ENCODE measurements at regions not wholly inside any gene's neighbourhood (a gene's known extent, or its start where the extent isn't known, plus 50 kb on each side); places are given as distances from the start of the nearest gene placed in this dataset.

GRCh38 chr3:75188962-75189361 is 475.2 kb upstream of the FRG2C start:
- no peak for ATAC-seq (ENCODE audit: low read depth)
- H3K4me3 Mint-ChIP-seq = no peak overlapping the region
- Histone ChIP-seq H3K4me3 (ENCODE audit: control extremely low read depth in 1 of 5, extremely low read depth in 1 of 5, insufficient read depth in 1 of 5, low read depth in 2 of 5, low read length in 4 of 5) (no peak overlapping the region), H3K4me2 (replicated peaks; ENCODE audit: low read depth, low read length, poor library complexity, severe bottlenecking) (no peak overlapping the region), H3K36me3 (replicated peaks in 1 of 2; ENCODE audit: control extremely low read depth in 1 of 2, control insufficient read depth in 1 of 2, extremely low read depth in 1 of 2, insufficient read depth in 2 of 2, low read length in 1 of 2) (no peaks in the 10 kb centered on the region), H3K9me3 (ENCODE audit: control extremely low read depth in 1 of 3, control insufficient read depth in 2 of 3, insufficient read depth in 1 of 3, low read length in 2 of 3) (peaks cover 0 to 4% (median 0%) of the 10 kb centered on the region in 3 donors), H2AFZ (ENCODE audit: insufficient read depth, low read depth, low read length, poor library complexity, severe bottlenecking) (no peak overlapping the region), H3K27ac (ENCODE audit: low read length in 2 of 2) (no peak overlapping the region), H3K79me2 (ENCODE audit: control insufficient read depth, insufficient read depth, low read length) (no peaks in the 10 kb centered on the region), H3K4me1 (ENCODE audit: control insufficient read depth in 2 of 2, insufficient read depth in 2 of 2, low read length in 2 of 2) (no peaks in the 10 kb centered on the region), H3K27me3 (replicated peaks in 1 of 4; ENCODE audit: control extremely low read depth in 1 of 4, control insufficient read depth in 3 of 4, insufficient read depth in 4 of 4, low read length in 3 of 4) (no peaks in the 10 kb centered on the region), H3K9ac (ENCODE audit: low read length) (no peak overlapping the region), H4K20me1 (ENCODE audit: control insufficient read depth, insufficient read depth, low read length, poor library complexity, severe bottlenecking) (no peaks in the 10 kb centered on the region)
- WGBS (ENCODE audit: insufficient coverage) = 100% methylated on average over 2 of the region's 3 CpGs
- no peaks in the 10 kb centered on the region for H3K4me1 Mint-ChIP-seq
- CTCF ChIA-PET = no interaction called here
- intact Hi-C loops (cut with micrococcal nuclease) = no loop called here
- DNase-seq = no peak
- TF ChIP-seq, protein P1, sequence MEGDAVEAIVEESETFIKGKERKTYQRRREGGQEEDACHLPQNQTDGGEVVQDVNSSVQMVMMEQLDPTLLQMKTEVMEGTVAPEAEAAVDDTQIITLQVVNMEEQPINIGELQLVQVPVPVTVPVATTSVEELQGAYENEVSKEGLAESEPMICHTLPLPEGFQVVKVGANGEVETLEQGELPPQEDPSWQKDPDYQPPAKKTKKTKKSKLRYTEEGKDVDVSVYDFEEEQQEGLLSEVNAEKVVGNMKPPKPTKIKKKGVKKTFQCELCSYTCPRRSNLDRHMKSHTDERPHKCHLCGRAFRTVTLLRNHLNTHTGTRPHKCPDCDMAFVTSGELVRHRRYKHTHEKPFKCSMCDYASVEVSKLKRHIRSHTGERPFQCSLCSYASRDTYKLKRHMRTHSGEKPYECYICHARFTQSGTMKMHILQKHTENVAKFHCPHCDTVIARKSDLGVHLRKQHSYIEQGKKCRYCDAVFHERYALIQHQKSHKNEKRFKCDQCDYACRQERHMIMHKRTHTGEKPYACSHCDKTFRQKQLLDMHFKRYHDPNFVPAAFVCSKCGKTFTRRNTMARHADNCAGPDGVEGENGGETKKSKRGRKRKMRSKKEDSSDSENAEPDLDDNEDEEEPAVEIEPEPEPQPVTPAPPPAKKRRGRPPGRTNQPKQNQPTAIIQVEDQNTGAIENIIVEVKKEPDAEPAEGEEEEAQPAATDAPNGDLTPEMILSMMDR (IDR thresholded peaks at IDR 0.05) = no peak
- TF ChIP-seq EZH2 (IDR thresholded peaks at IDR 0.05; ENCODE audit: borderline replicate concordance, insufficient read depth, low read depth, low read length, poor library complexity, severe bottlenecking) = no peak
- H3K9me3 Mint-ChIP-seq (ENCODE audit: insufficient read depth) = no peaks in the 10 kb centered on the region
- no peak overlapping the region for H3K27ac Mint-ChIP-seq
- POLR2A ChIA-PET = no interaction called here
- no peaks in the 10 kb centered on the region for H3K27me3 Mint-ChIP-seq

GRCh38 chr3:75192146-75192616 is 471.9 kb upstream of the FRG2C start:
- no peaks in the 10 kb centered on the region for H3K36me3 ChIP-seq (replicated peaks in 1 of 2; ENCODE audit: control extremely low read depth in 1 of 2, control insufficient read depth in 1 of 2, extremely low read depth in 1 of 2, insufficient read depth in 2 of 2, low read length in 1 of 2)
- no peaks in the 10 kb centered on the region for H3K4me1 ChIP-seq (ENCODE audit: control insufficient read depth in 2 of 2, insufficient read depth in 2 of 2, low read length in 2 of 2)
- no peaks in the 10 kb centered on the region for H3K27me3 ChIP-seq (replicated peaks in 1 of 4; ENCODE audit: control extremely low read depth in 1 of 4, control insufficient read depth in 3 of 4, insufficient read depth in 4 of 4, low read length in 3 of 4)
- Mint-ChIP-seq H3K4me3 (no peak overlapping the region), H3K27ac (no peak overlapping the region), H3K9me3 (ENCODE audit: insufficient read depth) (no peaks in the 10 kb centered on the region), H3K4me1 (no peaks in the 10 kb centered on the region), H3K27me3 (no peaks in the 10 kb centered on the region)
- no peaks in the 10 kb centered on the region for H4K20me1 ChIP-seq (ENCODE audit: control insufficient read depth, insufficient read depth, low read length, poor library complexity, severe bottlenecking)
- CTCF ChIA-PET = interaction anchor here (0.9 to 2.4 kb wide), 8 partner anchors 9 to 451 kb away, joined by 3 to 10 read pairs (median 4); no protein-coding TSS in a partner anchor
- POLR2A ChIA-PET = no interaction called here
- 39% methylated on average over 3 of the region's 6 CpGs for WGBS (ENCODE audit: insufficient coverage)
- no peak overlapping the region for H3K27ac ChIP-seq (ENCODE audit: low read length in 2 of 2)
- no peaks in the 10 kb centered on the region for H3K79me2 ChIP-seq (ENCODE audit: control insufficient read depth, insufficient read depth, low read length)
- TF ChIP-seq EZH2 (IDR thresholded peaks at IDR 0.05; ENCODE audit: borderline replicate concordance, insufficient read depth, low read depth, low read length, poor library complexity, severe bottlenecking) = no peak
- TF ChIP-seq, protein P1 (IDR thresholded peaks at IDR 0.05) = peak; percentile 68
- peaks cover 0 to 4% (median 0%) of the 10 kb centered on the region in 3 donors for H3K9me3 ChIP-seq (ENCODE audit: control extremely low read depth in 1 of 3, control insufficient read depth in 2 of 3, insufficient read depth in 1 of 3, low read length in 2 of 3)
- no peak for ATAC-seq (ENCODE audit: low read depth)
- no peak overlapping the region for H3K4me3 ChIP-seq (ENCODE audit: control extremely low read depth in 1 of 5, extremely low read depth in 1 of 5, insufficient read depth in 1 of 5, low read depth in 2 of 5, low read length in 4 of 5)
- H3K9ac ChIP-seq (ENCODE audit: low read length) = no peak overlapping the region
- no peak overlapping the region for H2AFZ ChIP-seq (ENCODE audit: insufficient read depth, low read depth, low read length, poor library complexity, severe bottlenecking)
- intact Hi-C loops (cut with micrococcal nuclease) = loop anchor here (5.0 kb wide), 1 partner anchor 450 kb away; no protein-coding TSS in a partner anchor
- H3K4me2 ChIP-seq (replicated peaks; ENCODE audit: low read depth, low read length, poor library complexity, severe bottlenecking) = no peak overlapping the region
- DNase-seq = peak; percentile 24
